Inflammatory macrophage treated with lipopolysaccharide for 4 hours (primary cell): ENCODE measurements at regions not wholly inside any gene's neighbourhood (a gene's known extent, or its start where the extent isn't known, plus 50 kb on each side); places are given as distances from the start of the nearest gene placed in this dataset.
"Not testable (repeated sequence)": the region's sequence is repeated elsewhere in the genome, so short reads cannot be mapped to it uniquely, and the experiment has no call there.

ENCODE experiments used
- DNase-seq: peaks from one replicate; pipeline ENCODE4 v3.0.0-alpha.2; 2020

DNA sequence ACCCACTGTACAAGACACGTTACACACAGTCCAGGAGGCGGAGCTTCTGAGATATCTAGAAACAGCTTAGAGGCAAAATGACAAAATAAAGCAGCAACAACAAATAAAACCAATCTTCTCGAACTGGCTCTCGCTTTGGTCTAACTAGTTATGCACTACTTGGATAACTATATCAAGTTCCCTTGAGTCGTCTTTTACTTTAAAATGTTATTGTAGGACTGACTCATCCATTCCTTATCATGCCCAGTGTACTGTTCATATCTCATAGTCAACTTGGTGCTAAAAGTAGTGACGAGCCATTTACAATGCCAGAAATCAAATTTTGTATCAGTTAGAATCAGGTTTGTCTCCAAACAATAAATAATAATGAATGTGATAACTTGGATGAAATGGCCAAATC lies 102.5 kb upstream of the SLC35G4 start:
- DNase-seq, result no peak

DNA sequence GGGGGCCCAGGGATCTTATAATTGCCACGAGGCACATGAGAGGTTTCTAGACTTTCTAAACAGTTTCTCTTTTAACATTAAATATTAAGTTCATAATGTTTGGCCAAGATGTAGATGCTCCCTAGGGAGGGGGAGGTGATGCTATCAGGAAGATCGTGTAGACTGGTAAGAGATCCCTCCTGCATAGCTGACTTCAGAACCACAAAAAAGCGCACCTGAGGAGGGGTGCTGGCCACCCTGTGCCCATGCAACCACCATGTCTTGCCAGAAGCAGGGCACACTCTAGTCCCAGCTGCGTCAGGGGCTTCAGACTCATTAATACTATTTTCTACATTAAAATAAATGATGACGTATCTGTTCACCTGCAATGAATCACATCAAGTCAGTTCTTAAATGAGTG lies 103.4 kb upstream of the SLC35G4 start:
- DNase-seq, result no peak

DNA sequence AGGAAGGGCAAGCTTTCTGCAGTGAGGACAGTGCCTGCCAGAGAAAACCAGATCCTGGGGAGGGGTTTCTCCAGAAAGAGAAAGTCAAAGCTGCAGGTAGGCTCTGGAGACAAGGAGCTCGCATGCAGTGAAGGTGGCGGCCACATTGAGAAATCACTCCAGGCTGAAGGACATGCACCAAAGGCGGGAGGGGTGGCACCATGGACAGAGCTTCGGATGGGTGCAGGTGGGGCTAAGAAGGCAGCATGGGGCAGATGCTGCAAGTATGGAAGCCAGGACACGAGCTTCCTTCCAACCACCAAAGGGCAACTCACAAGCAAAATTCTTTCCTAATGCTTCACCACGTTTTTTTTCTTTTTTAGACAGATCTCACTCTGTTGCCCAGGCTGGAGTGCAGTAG lies 104.4 kb upstream of the SLC35G4 start:
- DNase-seq, result no peak

DNA sequence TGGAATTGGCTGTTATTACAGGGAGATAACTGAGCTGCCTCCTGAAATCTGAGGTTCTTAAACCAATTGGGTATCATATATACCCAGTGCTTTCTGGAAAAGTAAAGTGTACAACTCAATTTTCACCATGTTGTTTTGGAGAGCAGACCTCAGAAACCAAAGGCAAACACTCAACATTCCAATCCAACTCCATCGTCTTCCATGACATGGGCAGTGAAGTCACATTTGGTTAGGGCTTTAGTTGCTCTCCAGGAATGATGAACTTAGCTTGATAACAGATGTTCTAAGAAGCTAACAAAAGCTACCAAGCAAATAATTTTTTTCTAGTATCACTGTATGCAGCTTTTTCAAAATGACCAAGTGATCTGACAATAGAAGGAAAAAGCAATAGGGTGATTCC lies 107.0 kb upstream of the SLC35G4 start:
- no peak for DNase-seq

DNA sequence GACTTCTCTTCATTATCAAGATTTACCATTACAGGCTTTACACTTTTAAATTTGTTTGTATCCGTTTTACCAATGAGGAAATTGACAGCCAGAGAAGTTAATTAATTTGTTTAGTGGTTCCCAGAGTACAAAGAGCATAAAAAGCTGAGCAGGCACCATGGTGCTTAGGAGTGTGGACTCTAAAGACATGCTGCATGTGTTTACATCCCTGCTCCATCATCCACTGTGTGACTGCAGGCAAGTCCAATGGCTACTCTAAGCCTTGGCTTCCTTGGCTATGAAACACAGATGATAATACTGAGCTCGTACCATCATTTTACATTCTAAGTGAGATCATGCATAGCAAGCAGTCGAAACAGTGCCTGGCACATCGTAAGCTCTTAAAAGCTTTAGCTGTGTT lies 108.0 kb upstream of the SLC35G4 start:
- DNase-seq, result no peak

DNA sequence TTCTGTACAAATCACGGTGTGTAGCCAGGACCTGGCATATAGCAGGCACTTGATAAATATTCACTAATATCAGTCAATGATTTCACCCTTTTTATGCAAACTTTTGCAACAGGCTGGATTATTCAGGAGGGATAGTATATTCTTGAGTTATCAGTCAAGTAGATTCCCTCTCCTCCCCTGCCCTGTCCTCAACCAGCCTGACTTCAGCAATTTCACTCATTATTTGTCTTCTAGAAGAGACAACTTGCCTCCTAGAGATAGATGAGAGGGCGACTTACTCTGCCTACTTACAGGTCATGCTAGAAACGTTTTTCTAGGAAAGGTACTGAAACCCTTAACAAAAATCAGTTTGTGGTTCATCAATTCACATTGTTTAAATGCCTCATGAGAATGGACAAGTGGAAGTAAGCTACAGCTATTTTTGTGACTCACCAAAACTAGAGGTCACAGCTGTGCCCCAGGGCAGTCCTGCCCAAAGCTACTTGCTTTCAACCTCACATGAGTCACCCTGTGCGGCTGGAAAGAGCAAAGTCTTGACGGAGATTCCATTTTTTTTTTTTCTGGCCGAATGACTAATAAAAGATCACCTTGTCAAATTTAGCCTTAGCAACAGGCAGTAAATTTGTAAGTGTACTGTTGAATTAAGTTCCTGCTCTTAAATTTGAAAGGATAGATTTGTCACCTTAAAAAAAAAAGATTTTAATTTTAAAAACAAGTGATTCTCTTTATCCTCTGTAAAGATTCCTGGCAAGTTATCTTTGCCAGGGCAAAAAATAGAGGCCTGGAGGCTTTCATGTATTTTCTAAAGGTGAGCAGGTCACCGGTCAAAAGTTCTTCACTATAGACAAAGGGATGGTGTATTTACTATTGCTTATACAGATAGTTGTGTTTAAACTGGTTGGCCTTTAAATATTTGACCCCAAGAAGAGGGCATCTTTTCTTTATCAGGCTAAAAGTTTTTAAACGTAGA lies 109.0 kb upstream of the SLC35G4 start:
- no peak for DNase-seq

DNA sequence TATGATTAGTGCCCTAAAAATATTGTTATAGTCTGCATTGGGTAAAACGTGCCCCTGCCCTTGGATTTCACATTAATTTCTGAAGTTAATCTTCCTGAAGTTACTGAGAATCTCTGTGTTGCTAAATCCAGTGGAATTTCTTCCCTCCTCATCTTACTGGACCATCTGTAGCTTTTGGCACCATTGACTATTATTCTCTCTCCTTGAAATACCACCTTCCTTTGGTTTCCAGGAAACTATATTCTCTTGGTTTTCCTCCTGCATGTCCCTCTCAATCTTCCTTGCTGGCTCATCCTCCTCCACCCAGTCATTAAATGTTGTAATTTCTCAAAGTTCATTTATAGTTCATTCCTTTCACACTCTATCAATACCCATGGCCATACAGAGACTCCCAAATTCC lies 110.6 kb upstream of the SLC35G4 start:
- no peak for DNase-seq

DNA sequence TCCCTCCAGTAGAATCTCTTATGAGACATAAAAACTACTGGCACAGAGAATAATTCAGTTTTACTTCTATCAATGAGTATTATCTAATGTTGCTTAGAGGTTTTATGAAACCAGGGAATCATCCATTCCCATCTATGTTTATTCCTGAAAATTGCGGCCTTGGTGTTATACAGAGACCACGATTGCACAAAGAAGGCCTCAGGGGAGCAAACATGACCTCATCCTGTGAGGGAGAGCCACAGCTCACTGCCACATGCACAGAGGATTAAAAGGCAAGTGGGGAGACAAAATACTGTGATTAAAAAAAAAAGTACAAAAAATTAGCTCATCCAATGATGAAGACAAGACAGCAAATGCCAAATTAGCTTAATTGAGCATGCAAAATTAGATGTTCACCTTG lies 111.8 kb upstream of the SLC35G4 start:
- no peak for DNase-seq

DNA sequence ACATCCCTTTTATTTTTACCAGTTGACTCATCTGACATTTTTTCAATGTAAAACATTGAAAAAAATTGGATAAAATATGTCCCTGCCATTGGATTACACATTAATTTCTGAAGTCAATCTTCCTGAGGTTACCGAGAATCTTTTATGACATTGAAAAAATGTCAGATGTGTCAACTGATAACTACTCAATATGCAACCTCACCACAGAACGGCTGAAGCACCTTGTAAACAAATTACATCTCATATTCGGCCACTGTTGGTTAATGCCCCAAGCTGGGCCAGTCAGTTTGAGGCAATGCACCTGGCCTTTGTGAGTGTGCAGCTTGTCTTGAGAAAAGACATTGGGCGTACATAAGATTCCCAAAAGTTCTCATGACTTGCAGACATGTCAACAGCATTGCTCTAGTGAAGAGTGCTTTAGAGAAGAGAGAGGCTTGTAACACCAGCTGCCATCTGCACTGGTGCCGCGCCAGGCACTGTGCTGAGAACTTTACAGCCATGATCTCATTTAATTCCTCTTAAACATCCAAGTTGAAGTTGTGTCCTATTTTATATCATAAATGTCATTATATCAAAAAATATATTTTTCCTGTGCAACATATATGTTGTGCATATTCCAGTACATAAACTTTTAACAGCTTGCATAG lies 112.7 kb upstream of the SLC35G4 start:
- no peak for DNase-seq

DNA sequence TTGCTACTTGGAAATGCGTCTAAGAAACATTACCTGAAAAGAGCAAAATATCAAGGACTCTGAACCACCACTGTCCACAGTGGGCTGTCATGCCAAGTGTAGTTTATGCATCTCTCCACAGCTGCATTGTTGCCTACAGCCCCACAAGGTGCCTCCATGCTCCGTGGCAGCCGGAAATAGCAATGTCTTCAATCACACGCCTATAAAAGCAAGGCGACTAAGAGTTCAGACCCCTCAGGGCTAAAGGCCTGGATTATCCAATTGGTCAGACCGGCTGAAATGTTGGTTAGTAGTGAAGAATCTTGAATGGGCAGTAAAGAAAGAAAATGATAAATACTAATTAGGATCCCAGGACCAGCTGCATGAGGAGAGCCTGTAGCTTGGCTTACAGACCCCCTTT lies 114.0 kb upstream of the SLC35G4 start:
- DNase-seq, result no peak

DNA sequence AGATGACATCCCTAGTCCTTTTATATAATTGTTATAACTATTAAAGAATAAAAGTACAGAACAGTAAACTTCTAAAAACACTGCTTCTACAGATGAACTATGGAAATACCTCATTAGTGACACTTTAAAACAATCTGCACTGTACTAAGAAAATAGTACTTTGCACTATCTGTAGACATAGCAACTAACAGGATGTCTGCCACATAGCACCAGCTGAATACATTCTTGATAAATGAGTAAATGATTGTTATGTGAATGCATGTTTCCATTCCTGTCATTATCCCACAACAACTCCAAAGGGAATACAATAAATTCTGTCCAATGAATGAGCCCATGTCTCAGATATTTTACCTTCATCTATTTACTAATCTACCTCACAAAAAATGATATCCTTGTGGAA lies 115.3 kb upstream of the SLC35G4 start:
- no peak for DNase-seq

DNA sequence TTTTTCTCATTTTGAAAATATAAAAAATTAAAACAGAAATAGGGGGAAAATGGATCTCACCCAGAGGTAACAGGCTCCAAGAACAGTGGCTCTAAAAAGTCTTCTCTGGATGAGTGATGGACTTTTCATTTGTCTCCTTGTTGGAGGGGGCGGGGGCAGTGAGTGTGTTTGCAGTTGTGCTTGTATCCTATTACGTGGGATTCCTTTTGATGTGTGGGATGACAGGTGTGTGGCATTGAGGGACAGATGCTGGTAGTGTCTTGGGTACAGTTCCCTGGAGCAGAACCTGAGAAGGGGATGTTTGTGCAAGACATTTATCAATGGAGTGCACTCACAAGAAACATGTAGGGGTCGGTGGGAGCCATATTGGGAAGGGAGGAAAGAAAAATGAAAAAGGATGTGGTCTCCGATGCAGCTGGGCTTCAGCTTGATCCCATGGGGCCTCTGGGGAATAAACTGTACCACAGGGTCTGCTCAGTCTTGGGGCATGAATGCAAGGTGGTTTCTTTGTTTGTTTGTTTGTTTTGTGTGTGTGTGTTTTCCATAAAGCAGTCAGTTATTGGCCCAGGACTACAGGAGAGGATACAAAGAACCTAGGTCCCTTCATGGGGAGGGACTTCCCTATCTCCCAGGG lies 120.0 kb upstream of the SLC35G4 start:
- DNase-seq, result no peak

DNA sequence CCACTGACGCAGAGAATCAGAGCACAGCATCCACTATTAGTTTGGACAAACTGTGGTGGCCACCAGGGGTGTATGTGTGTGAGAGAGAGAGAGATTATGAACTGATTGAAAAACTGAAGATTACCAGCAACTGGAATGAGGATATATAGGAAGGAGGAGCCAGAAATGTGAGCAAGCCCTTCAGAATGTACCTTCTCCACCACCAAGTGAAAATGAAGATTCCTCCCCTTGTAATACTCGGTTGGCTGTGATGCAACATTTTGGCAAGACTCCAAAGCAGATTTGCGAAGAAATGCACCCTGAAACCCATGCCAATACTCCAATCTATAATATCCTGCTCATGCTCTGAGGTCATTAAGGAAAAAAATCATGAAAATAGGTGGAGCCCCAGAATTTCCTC lies 121.2 kb upstream of the SLC35G4 start:
- DNase-seq, result no peak

DNA sequence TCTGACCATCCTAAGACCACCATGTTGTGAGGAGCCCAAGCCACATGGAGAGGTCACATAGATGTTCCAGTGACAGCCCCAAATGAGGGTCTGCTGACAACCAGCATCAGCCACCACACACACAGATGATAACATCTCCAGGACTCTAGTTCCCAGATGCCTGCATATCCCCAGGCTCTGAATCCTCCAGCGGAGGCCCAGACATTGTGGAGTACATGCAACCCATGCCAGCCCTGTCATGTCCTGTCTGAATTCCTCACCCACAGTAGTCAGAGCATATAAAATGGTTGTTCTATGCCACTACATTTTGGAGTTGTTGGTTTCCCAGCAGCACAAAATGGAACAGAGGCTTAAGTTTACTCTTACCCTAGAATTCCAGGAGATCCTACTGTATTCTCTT lies 122.0 kb upstream of the SLC35G4 start:
- DNase-seq, result no peak

DNA sequence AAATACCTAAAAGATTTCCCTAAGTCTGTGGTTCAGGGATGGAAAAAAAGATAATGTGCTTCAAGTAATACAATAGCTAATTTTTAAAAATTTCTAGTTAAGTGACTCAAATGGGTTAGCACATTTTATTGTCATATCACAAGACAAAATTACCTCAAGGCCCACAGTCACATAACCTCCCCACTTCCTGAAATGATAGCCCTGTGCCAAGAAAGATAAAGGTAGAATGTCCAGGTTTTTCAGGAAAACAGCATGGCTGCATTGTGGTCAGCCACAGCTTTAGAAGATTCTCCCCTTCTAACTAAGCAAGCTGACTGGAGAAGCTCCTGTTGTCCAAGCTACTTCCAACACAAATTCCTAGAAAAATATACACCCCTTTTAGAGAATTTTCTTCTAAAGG lies 127.1 kb upstream of the SLC35G4 start:
- DNase-seq, result no peak

DNA sequence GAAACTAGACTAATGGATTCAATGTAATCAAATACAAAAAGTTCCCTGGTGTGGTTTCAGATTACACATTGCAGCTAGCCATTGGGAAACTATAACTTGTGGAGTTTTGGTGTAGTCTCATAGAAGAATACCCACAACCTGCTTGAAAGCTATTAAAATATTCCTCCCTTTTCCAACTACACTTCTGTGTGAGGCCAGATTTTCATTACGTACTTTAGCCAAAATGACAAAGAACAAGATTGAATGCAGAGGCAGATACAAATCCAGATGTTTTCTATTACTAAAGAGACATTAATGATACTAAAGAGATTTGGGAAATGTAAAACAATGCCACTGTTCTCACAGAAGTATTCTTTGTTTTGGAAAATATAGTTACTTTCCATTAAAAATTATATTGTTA lies 128.7 kb upstream of the SLC35G4 start:
- no peak for DNase-seq

DNA sequence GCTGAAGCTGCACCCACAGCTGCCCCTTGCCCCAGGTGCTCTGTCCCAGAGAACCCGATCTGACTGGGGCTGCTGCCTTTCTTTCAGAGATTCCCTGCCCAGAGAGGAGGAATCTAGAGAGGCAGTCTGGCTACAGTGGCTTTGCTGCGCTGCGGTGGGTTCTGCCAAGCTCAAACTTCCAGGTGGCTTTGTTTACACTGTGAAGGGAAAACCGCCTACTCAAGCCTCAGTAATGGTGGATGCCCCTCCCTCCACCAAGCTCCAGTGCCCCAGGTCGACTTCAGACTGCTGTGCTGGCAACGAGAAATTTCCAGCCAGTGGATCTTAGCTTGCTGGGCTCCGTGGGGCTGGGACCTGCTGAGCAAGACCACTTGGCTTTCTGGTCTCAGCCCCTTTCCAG lies 130.4 kb upstream of the SLC35G4 start:
- not testable (repeated sequence) for DNase-seq

DNA sequence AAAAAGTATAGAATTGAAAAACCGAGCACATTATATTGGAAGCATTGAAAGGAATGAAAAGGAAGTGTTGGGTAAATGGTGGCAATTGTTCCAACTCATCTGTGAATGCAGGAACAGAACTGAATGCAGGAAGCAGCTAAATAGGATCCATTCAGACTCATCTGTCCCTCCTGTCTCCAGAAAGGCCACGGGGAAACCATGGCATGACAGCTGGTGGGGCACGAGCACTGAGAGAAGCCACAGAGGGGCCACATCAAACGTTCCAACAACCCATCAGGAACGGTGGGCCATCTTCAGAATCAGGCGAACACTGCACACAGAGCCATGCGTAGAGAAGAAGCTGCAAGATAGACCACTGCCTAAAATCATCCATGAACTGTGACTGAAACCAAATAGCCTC lies 138.5 kb upstream of the SLC35G4 start:
- DNase-seq, result no peak

DNA sequence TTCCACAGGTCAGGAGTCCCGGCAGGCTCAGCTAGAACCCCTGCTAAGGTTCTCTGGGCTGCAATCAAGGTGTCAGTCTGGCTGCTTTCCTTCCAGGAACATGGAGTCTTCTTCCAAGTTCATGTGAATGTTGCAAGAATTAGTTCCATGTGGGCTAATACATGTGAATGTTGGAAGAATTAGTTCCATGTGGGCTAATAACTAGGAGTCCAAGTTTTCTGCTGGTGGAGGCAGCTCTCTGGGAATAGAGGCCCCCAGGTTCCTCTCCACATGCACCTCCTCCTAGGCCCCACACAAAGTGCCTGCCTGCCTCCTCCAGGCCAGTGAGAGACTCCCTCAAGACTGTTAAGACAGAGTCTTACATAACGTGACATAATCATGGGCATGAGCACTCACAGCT lies 140.8 kb upstream of the SLC35G4 start:
- no peak for DNase-seq

DNA sequence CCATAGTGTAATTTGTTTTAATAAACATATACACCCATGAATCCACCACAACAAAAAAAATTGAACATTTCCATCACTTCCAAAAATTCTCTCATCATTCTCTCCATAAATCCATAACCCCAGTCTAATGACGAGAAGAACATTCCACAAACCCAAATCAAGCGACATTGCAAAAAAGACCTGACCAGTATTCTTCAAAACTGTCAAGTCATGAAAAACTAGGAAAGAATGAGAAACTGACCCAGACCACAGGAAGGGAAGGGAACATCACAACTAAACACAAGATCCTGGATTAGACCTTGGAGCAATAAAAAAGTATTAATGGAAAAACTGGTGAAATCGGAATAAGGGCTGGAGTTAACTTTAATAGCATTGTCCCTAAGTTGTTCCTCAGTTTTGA lies 141.3 kb upstream of the SLC35G4 start:
- DNase-seq, result no peak

DNA sequence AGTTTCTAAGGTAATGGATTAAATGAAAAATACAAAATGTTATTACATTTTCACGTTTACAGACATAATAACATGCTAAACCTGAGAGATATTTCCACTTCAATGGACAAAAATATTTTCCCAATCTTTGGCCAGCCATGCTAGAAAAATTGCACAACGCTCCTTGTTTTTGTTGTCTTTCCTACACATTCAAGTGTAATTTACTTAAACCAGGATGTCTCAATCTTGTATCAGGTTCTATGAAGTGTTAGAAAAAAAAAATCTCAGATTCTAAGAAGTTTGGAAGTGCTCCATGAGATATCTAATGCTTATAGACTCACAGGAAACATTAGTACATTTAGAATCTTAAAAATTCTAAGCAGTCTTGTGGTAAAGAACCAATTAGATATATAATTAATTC lies 141.8 kb upstream of the SLC35G4 start:
- DNase-seq, result no peak

DNA sequence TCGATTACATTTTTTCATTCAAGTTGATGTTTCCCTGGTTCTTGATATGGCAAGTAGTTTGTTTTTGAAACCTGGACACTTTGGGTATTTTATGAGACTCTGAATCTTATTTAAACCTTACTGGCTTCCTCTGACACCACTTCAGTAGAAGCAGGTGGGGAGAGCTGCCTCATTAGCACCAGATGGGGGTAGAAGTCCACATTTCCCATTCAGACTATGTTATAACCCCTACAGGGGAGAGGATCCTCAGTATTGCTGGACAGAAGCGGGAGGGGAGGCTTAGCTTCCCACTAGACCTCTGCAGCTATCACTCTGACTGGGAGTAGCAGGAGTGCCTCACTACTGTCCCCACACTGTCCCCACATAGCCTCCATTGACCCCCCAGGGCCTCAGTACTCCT lies 145.3 kb upstream of the SLC35G4 start:
- no peak for DNase-seq

DNA sequence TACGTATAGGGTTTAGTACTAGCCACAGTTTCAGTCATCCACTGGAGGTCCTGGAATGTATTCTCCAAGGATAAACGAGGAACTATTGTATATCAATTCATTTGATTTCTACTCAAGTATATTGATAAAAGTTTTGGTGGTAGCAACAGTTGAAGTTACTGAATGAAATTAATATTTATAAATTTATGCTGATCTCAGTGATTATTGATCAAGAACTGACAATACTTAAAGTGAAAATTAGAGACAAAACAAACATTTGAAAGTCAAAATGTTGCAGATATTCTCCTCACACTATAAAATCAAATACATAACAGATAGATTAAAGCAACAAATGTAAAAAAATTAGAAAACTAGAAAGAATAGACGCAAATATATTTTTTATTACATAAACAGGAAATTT lies 150.9 kb upstream of the SLC35G4 start:
- no peak for DNase-seq

DNA sequence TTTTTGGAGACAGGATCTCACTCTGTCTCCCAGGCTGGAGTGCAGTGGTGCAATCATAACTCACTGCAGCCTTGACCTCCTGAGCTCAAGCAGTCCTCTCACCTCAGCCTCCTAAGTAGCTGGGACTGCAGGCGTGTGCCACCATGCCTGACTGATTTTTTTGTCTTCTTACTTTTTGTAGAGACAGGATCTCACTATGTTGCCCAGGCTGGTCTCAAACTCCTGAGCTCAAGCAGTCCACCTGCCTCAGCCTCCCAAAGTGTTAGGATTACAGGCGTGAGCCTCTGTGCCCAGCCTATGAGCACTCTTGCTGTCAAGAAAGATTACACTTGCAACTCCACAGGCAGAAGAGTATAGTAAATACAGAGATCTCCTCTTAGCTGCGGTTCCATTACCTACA lies 151.5 kb upstream of the SLC35G4 start:
- DNase-seq, result not testable (repeated sequence)
